ENCODE measurements at regions not wholly inside any gene's neighbourhood (a gene's known extent, or its start where the extent isn't known, plus 50 kb on each side); places are given as distances from the start of the nearest gene placed in this dataset.

- H3K27ac Mint-ChIP-seq, result no peak overlapping the region
- peaks cover 1% of the 10 kb centered on the region for H3K36me3 Mint-ChIP-seq
- H3K4me3 Mint-ChIP-seq, result no peak overlapping the region
Observed at GRCh38 chr6:150536835-150537234, 62.9 kb upstream of the PLEKHG1 start.

DNA sequence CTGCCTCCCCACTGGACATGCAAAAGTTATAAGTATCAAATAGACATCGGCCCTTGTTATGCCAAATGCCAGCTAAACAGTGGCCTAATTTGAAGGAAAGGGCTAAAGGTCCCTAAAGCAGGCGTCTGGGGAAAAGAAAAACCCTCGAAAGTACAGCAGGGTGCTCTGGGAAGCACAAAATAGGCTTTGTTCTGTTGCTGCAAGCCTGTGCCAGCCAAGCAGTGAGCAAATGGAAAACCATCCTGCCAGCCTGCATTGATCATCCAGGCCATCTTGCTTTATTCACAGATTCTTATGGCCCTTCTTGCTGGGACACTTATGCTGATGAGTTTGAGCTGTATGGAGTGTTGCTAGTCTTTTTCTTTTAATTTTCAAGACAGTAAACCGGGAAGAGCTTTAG is 62.2 kb upstream of the PLEKHG1 start:
- Mint-ChIP-seq H3K36me3 (peaks cover 1% of the 10 kb centered on the region), H3K27me3 (peaks cover 7% of the 10 kb centered on the region), H3K4me3 (no peak overlapping the region), H3K27ac (no peak overlapping the region), H3K9me3 (no peaks in the 10 kb centered on the region), H3K4me1 (peaks cover 2% of the 10 kb centered on the region)
- ATAC-seq (ENCODE audit: low read depth) (no peak), DNase-seq (ENCODE audit: low spot score in 2 of 2) (no peak)

More at GRCh38 chr6:150536835-150537234, 62.9 kb upstream of the PLEKHG1 start:
- H3K27me3 Mint-ChIP-seq, result peaks cover 7% of the 10 kb centered on the region
- no peak for DNase-seq (ENCODE audit: low spot score in 2 of 2)
- peaks cover 2% of the 10 kb centered on the region for H3K4me1 Mint-ChIP-seq
- no peak for ATAC-seq (ENCODE audit: low read depth)
- no peaks in the 10 kb centered on the region for H3K9me3 Mint-ChIP-seq

DNA sequence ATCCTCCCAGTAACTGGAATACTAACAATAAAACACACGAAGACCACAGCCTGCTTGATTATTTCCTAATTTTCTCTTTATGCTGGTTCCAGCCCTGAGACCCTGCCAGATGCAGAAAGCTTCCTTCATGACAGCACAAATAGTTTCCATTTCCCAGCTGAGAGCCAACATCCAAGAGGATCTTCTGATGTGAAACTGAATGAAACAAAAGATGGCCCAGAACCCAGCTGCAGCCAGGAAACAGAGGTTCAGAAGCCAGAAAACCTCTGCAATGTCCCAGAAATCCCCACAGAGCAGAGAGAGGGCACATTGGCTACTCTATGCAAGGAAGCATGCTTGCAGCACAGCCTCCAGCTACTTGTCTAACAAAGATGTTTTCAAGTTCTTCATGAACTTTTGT is 61.8 kb upstream of the PLEKHG1 start:
- no peak for ATAC-seq (ENCODE audit: low read depth)
- Mint-ChIP-seq H3K4me3 (no peak overlapping the region), H3K36me3 (peaks cover 1% of the 10 kb centered on the region), H3K27me3 (peaks cover 7% of the 10 kb centered on the region), H3K27ac (no peak overlapping the region), H3K9me3 (no peaks in the 10 kb centered on the region), H3K4me1 (peaks cover 2% of the 10 kb centered on the region)
- no peak for DNase-seq (ENCODE audit: low spot score in 2 of 2)

GRCh38 chr6:150539111-150539510 is 60.6 kb upstream of the PLEKHG1 start:
- Mint-ChIP-seq H3K4me3 (no peak overlapping the region), H3K9me3 (no peaks in the 10 kb centered on the region)

DNA sequence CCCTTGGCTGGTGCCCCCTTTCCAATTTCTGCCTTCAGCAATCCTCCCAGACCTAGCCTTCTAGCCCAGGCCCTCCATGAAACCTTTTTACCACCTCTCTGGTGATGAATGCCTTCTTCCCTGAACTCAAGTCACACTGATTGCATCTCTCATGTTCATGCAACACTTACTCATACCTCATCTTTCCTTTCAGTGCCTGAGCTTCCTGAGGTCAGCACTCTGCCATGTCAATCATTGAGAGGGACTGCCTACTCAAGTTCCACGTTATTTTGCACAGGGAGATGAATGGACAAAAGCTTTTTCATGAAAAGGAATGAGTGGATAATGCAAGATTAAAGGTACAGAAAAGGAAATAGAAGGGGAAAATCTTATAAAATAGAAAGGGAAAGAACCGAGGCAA is 60.1 kb upstream of the PLEKHG1 start:
- no peak for ATAC-seq (ENCODE audit: low read depth)
- H3K4me1 Mint-ChIP-seq, result peaks cover 2% of the 10 kb centered on the region

More at GRCh38 chr6:150539111-150539510, 60.6 kb upstream of the PLEKHG1 start:
- H3K27me3 Mint-ChIP-seq, result peaks cover 9% of the 10 kb centered on the region
- ATAC-seq (ENCODE audit: low read depth) (no peak), DNase-seq (ENCODE audit: low spot score in 2 of 2) (no peak)
- H3K36me3 Mint-ChIP-seq, result peaks cover 1% of the 10 kb centered on the region
- no peak overlapping the region for H3K27ac Mint-ChIP-seq
- H3K4me1 Mint-ChIP-seq, result peaks cover 2% of the 10 kb centered on the region

GRCh38 chr6:150541576-150541975 is 58.1 kb upstream of the PLEKHG1 start:
- Mint-ChIP-seq H3K27me3 (peaks cover 9% of the 10 kb centered on the region), H3K4me1 (peaks cover 2% of the 10 kb centered on the region), H3K9me3 (no peaks in the 10 kb centered on the region), H3K4me3 (no peak overlapping the region), H3K36me3 (peaks cover 1% of the 10 kb centered on the region), H3K27ac (no peak overlapping the region)
- DNase-seq (ENCODE audit: low spot score in 2 of 2) (no peak), ATAC-seq (ENCODE audit: low read depth) (no peak)

More for the DNA sequence above, 60.1 kb upstream of the PLEKHG1 start:
- Mint-ChIP-seq H3K4me3 (no peak overlapping the region), H3K27ac (no peak overlapping the region), H3K9me3 (no peaks in the 10 kb centered on the region), H3K36me3 (peaks cover 1% of the 10 kb centered on the region), H3K27me3 (peaks cover 9% of the 10 kb centered on the region)
- DNase-seq (ENCODE audit: low spot score in 2 of 2), result no peak

DNA sequence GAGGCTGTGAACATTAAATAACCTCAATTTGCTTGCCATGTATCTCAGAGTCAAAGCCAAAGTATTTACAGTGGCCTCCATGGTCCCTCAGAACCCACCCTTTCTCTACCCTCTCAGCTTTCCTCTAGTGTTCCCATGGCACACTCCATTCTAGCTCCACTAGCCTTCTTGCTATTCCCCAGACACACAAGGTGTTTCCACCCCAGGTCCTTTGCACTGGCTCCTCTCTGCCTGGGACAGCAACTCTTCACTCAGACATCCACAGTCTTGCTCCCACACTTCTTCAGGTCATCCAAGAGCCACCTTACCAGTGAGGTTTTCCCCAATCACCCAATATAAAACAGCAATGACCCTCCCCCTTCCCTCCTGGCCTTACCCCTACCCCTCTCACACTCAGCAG is 56.5 kb upstream of the PLEKHG1 start:
- ATAC-seq (ENCODE audit: low read depth), result no peak

DNA sequence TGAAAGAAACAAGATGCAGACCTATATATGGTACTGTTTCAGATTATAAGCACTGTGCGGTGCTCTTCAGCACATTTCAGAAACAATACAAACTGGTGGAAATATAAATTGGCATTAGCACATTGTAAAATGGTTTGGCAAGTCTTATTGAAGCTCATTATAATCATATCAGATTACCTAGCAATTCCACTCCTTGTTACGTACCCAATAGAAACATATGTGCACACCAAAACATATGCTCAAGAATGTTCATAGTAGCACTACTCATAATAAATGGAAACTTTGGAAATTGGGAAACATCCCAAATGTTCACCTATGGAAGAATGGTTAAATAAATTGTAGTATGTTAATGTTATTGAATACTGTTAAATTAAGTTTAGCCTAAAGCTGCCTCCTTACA is 54.9 kb upstream of the PLEKHG1 start:
- DNase-seq (ENCODE audit: low spot score in 2 of 2), result no peak
- Mint-ChIP-seq H3K27me3 (peaks cover 4% of the 10 kb centered on the region), H3K27ac (no peak overlapping the region), H3K9me3 (no peaks in the 10 kb centered on the region), H3K36me3 (no peaks in the 10 kb centered on the region), H3K4me3 (no peak overlapping the region), H3K4me1 (peaks cover 2% of the 10 kb centered on the region)
- ATAC-seq (ENCODE audit: low read depth), result no peak

More for the DNA sequence above, 56.5 kb upstream of the PLEKHG1 start:
- Mint-ChIP-seq H3K4me1 (peaks cover 2% of the 10 kb centered on the region), H3K27ac (no peak overlapping the region), H3K27me3 (peaks cover 9% of the 10 kb centered on the region), H3K4me3 (no peak overlapping the region), H3K9me3 (no peaks in the 10 kb centered on the region), H3K36me3 (peaks cover 1% of the 10 kb centered on the region)
- no peak for DNase-seq (ENCODE audit: low spot score in 2 of 2)

GRCh38 chr6:150546457-150546856 is 53.2 kb upstream of the PLEKHG1 start:
- Mint-ChIP-seq H3K27me3 (peaks cover 4% of the 10 kb centered on the region), H3K9me3 (no peaks in the 10 kb centered on the region), H3K27ac (no peak overlapping the region), H3K36me3 (no peaks in the 10 kb centered on the region), H3K4me3 (no peak overlapping the region), H3K4me1 (no peaks in the 10 kb centered on the region)
- DNase-seq (ENCODE audit: low spot score in 2 of 2) (no peak), ATAC-seq (ENCODE audit: low read depth) (no peak)

GRCh38 chr6:150547502-150548222 is 52.0 kb upstream of the PLEKHG1 start:
- peaks cover 7% of the 10 kb centered on the region for H3K27me3 Mint-ChIP-seq
- DNase-seq (ENCODE audit: low spot score in 2 of 2) (no peak), ATAC-seq (ENCODE audit: low read depth) (no peak)
- H3K36me3 Mint-ChIP-seq, result peaks cover 1% of the 10 kb centered on the region
- no peak overlapping the region for H3K4me3 Mint-ChIP-seq
- H3K9me3 Mint-ChIP-seq, result peaks cover 1% of the 10 kb centered on the region
- H3K4me1 Mint-ChIP-seq, result no peaks in the 10 kb centered on the region
- no peak overlapping the region for H3K27ac Mint-ChIP-seq

DNA sequence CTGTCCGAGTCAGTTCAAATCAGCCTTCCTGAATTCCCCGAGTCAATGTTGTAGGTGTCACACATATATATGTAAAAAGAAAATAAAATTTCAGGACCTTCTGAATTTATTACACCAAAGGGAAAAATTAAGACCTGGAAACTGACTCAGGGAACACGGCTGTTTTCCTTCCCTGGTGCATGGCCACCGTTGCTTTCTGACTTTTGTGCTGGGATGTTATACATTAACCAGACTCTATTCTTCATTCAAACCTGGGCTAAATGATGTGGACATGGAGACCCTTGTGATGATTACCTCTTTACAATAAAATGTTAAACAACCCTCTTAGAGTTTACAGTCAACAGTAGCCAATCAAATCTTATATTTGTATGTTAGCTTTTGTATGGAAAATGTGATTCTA is 51.4 kb upstream of the PLEKHG1 start:
- H3K4me3 Mint-ChIP-seq, result no peak overlapping the region
- H3K27ac Mint-ChIP-seq, result no peak overlapping the region
- ATAC-seq (ENCODE audit: low read depth) (no peak), DNase-seq (ENCODE audit: low spot score in 2 of 2) (no peak)
- peaks cover 7% of the 10 kb centered on the region for H3K27me3 Mint-ChIP-seq
- H3K36me3 Mint-ChIP-seq, result peaks cover 1% of the 10 kb centered on the region
- no peaks in the 10 kb centered on the region for H3K4me1 Mint-ChIP-seq
- H3K9me3 Mint-ChIP-seq, result peaks cover 1% of the 10 kb centered on the region

DNA sequence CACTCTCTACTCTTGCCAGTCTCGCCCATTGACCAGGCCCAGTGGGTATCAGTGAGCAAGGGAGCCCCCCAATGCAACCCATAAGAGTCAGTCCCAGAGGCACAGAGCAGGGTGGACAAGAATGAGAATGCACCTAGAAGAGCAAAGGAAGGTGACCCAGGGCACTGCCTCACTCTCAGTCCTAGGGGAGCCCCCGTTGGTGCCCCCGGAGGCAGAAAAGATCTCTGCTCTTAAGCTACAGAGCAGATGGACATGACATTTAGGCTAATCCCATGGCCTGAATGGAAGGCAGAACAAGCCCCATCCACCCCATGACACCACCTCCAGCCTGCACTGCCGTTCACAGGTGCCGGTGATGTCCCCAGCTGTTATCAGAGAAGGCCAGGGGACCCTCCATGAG is 50.7 kb upstream of the PLEKHG1 start:
- ATAC-seq (ENCODE audit: low read depth) (no peak), DNase-seq (ENCODE audit: low spot score in 2 of 2) (no peak)
- H3K27ac Mint-ChIP-seq, result no peak overlapping the region
- peaks cover 1% of the 10 kb centered on the region for H3K36me3 Mint-ChIP-seq
- H3K4me3 Mint-ChIP-seq, result no peak overlapping the region
- peaks cover 5% of the 10 kb centered on the region for H3K27me3 Mint-ChIP-seq
- H3K4me1 Mint-ChIP-seq, result no peaks in the 10 kb centered on the region
- peaks cover 1% of the 10 kb centered on the region for H3K9me3 Mint-ChIP-seq

DNA sequence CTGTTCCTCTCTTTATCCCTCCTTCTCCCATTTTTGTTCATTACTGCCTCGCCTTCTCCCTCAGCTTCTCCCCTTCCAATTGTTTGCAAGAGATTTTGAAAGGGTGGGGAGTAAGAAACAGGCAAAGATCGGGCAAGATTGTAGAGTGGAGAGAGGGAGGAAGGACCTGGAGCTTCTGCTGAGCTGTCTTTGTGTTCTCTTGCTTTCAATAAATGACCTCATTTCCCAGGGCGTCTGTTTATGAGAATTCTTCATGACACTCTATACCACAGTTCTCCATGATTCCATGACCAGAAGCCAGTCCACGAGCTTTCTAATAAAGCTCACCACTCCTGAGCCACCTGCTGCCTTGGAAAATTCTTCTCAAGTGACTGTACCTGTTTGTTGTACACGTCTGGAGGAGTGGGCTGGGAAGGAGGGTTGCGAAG is 50.0 kb upstream of the PLEKHG1 start:
- peaks cover 5% of the 10 kb centered on the region for H3K27me3 Mint-ChIP-seq

More for the DNA sequence above, 50.0 kb upstream of the PLEKHG1 start:
- Mint-ChIP-seq H3K36me3 (peaks cover 1% of the 10 kb centered on the region), H3K9me3 (peaks cover 1% of the 10 kb centered on the region), H3K4me1 (no peaks in the 10 kb centered on the region), H3K27ac (no peak overlapping the region), H3K4me3 (no peak overlapping the region)
- DNase-seq (ENCODE audit: low spot score in 2 of 2) (no peak), ATAC-seq (ENCODE audit: low read depth) (no peak)

All from memory B cell (primary cell).